ENCODE measurements at regions not wholly inside any gene's neighbourhood (a gene's known extent, or its start where the extent isn't known, plus 50 kb on each side); places are given as distances from the start of the nearest gene placed in this dataset.

- Histone ChIP-seq H3K27me3 (ENCODE audit: control insufficient read depth, insufficient read depth, low read length) (no peaks in the 10 kb centered on the region), H3K4me3 (ENCODE audit: low read length) (no peak overlapping the region), H3K9me3 (replicated peaks; ENCODE audit: low read length) (peaks cover 2% of the 10 kb centered on the region), H3K36me3 (ENCODE audit: insufficient read depth, low read length) (no peaks in the 10 kb centered on the region), H3K4me1 (ENCODE audit: control insufficient read depth, insufficient read depth, low read length) (no peaks in the 10 kb centered on the region), H3K9ac (ENCODE audit: low read depth, low read length) (no peak overlapping the region), H3K4me2 (ENCODE audit: low read length) (no peak overlapping the region)
Observed at GRCh38 chr3:96083610-96084009, 730.8 kb upstream of the EPHA6 start.

GRCh38 chr3:96086018-96086417 is 728.4 kb upstream of the EPHA6 start:
- no peak overlapping the region for H3K9ac ChIP-seq (ENCODE audit: low read depth, low read length)
- no peak overlapping the region for H3K4me2 ChIP-seq (ENCODE audit: low read length)

GRCh38 chr3:96101006-96101560 is 713.3 kb upstream of the EPHA6 start:
- Histone ChIP-seq H3K36me3 (ENCODE audit: insufficient read depth, low read length) (no peaks in the 10 kb centered on the region), H3K4me1 (ENCODE audit: control insufficient read depth, insufficient read depth, low read length) (no peaks in the 10 kb centered on the region), H3K27me3 (ENCODE audit: control insufficient read depth, insufficient read depth, low read length) (no peaks in the 10 kb centered on the region), H3K9me3 (replicated peaks; ENCODE audit: low read length) (no peaks in the 10 kb centered on the region), H3K9ac (ENCODE audit: low read depth, low read length) (no peak overlapping the region), H3K4me2 (ENCODE audit: low read length) (no peak overlapping the region), H3K4me3 (ENCODE audit: low read length) (no peak overlapping the region)

More at GRCh38 chr3:96086018-96086417, 728.4 kb upstream of the EPHA6 start:
- Histone ChIP-seq H3K4me1 (ENCODE audit: control insufficient read depth, insufficient read depth, low read length) (no peaks in the 10 kb centered on the region), H3K27me3 (ENCODE audit: control insufficient read depth, insufficient read depth, low read length) (no peaks in the 10 kb centered on the region), H3K9me3 (replicated peaks; ENCODE audit: low read length) (peaks cover 2% of the 10 kb centered on the region), H3K36me3 (ENCODE audit: insufficient read depth, low read length) (no peaks in the 10 kb centered on the region), H3K4me3 (ENCODE audit: low read length) (no peak overlapping the region)

DNA sequence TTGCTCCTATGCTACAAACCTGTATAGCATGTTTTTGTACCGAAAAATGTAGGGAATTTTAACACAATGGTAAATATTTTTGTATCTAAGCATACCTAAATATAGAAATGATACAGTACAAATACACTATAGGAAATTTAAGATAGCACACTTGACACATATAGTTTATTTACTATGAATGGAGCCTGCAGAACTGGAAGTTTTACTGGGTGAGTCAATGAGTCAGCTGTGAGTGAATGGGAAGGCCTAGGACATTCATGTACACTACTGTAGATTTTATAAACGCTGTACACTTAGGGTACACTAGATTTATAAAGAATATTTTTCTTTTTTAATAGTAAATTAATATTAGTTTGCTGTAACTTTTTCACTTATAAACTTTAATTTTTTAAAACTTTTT is 707.7 kb upstream of the EPHA6 start:
- Histone ChIP-seq H3K36me3 (ENCODE audit: insufficient read depth, low read length) (no peaks in the 10 kb centered on the region), H3K4me3 (ENCODE audit: low read length) (no peak overlapping the region), H3K4me2 (ENCODE audit: low read length) (no peak overlapping the region), H3K4me1 (ENCODE audit: control insufficient read depth, insufficient read depth, low read length) (no peaks in the 10 kb centered on the region), H3K9ac (ENCODE audit: low read depth, low read length) (no peak overlapping the region), H3K9me3 (replicated peaks; ENCODE audit: low read length) (no peaks in the 10 kb centered on the region), H3K27me3 (ENCODE audit: control insufficient read depth, insufficient read depth, low read length) (no peaks in the 10 kb centered on the region)

Data from skeletal muscle satellite cell (primary cell).